Kidney epithelial cell (primary cell): ENCODE measurements at regions not wholly inside any gene's neighbourhood (a gene's known extent, or its start where the extent isn't known, plus 50 kb on each side); places are given as distances from the start of the nearest gene placed in this dataset.

ENCODE experiments used
- DNase-seq: peaks from one replicate; pipeline ENCODE4 v3.0.0-alpha.2; 2010; ENCODE audit warnings: low read depth
- H3K27me3 ChIP-seq: 2 replicates; pipeline ENCODE4 v1.6.0; 2011; ENCODE audit warnings: low read length; ENCODE audit not compliant: control insufficient read depth, insufficient read depth
- H3K36me3 ChIP-seq: 2 replicates; pipeline ENCODE4 v1.5.1; 2011; ENCODE audit warnings: low read length; ENCODE audit not compliant: control insufficient read depth, insufficient read depth
- H3K4me3 ChIP-seq: 2 replicates; pipeline ENCODE4 v1.5.1; 2011; ENCODE audit warnings: low read depth, mild to moderate bottlenecking, control low read depth, low read length
- CTCF ChIP-seq: IDR thresholded peaks from 2 replicates; pipeline ENCODE4 v1.5.1; 2011; ENCODE audit warnings: mild to moderate bottlenecking, moderate library complexity, low read length, control low read depth, inconsistent platforms; ENCODE audit not compliant: insufficient read depth, poor library complexity, severe bottlenecking

GRCh38 chr9:106110483-106110882, 416.1 kb downstream of the TMEM38B start:
- DNase-seq = no peak
- no peaks in the 10 kb centered on the region for H3K36me3 ChIP-seq
- H3K27me3 ChIP-seq = no peaks in the 10 kb centered on the region
- TF ChIP-seq CTCF = no peak
- no peak overlapping the region for H3K4me3 ChIP-seq

- no peak for TF ChIP-seq CTCF
- DNase-seq = no peak
- no peak overlapping the region for H3K4me3 ChIP-seq
- no peaks in the 10 kb centered on the region for H3K36me3 ChIP-seq
- no peaks in the 10 kb centered on the region for H3K27me3 ChIP-seq
These were observed 416.8 kb downstream of the TMEM38B start for GRCh38 chr9:106111039-106111730.

- no peaks in the 10 kb centered on the region for H3K27me3 ChIP-seq
- no peak overlapping the region for H3K4me3 ChIP-seq
- no peak for TF ChIP-seq CTCF
- H3K36me3 ChIP-seq = no peaks in the 10 kb centered on the region
- no peak for DNase-seq
These were observed 418.6 kb downstream of the TMEM38B start for GRCh38 chr9:106112935-106113334.

GRCh38 chr9:106119176-106119575, 424.8 kb downstream of the TMEM38B start:
- no peaks in the 10 kb centered on the region for H3K36me3 ChIP-seq
- DNase-seq = no peak
- no peak overlapping the region for H3K4me3 ChIP-seq
- no peak for TF ChIP-seq CTCF
- H3K27me3 ChIP-seq = no peaks in the 10 kb centered on the region

GRCh38 chr9:106120071-106120470, 425.7 kb downstream of the TMEM38B start:
- no peak for TF ChIP-seq CTCF
- DNase-seq = no peak
- Histone ChIP-seq H3K36me3 (no peaks in the 10 kb centered on the region), H3K4me3 (no peak overlapping the region), H3K27me3 (no peaks in the 10 kb centered on the region)

GRCh38 chr9:106127776-106128175, 433.4 kb downstream of the TMEM38B start:
- no peaks in the 10 kb centered on the region for H3K36me3 ChIP-seq
- H3K27me3 ChIP-seq = no peaks in the 10 kb centered on the region
- DNase-seq = no peak
- TF ChIP-seq CTCF = no peak
- H3K4me3 ChIP-seq = no peak overlapping the region
